H1 (cell line): ENCODE measurements at regions not wholly inside any gene's neighbourhood (a gene's known extent, or its start where the extent isn't known, plus 50 kb on each side); places are given as distances from the start of the nearest gene placed in this dataset.

ENCODE experiments used
- ASH2L ChIP-seq: fragments of 200-600, 300-600 bp; sonication (generic); IDR thresholded peaks from one replicate; pipeline ENCODE4 v1.7.1; 2017; ENCODE audit warnings: low read length
- CTCF ChIP-seq, 3 experiments: IDR thresholded peaks; 1 replicate in 2 of 3; 2 replicates in 1 of 3; pipeline versions ENCODE4 v1.5.1 to v1.6.1; 2011; ENCODE audit warnings: low read length in 3 of 3, mild to moderate bottlenecking in 3 of 3, inconsistent platforms in 2 of 3, low read depth in 1 of 3, moderate library complexity in 1 of 3; ENCODE audit not compliant: insufficient read depth in 1 of 3; ENCODE audit errors: control extremely low read depth in 1 of 3
- MAFK ChIP-seq: IDR thresholded peaks from 2 replicates; pipeline ENCODE4 v1.6.1; 2012; ENCODE audit warnings: low read depth, mild to moderate bottlenecking, improper control_type of control experiment, low read length
- SIRT6 ChIP-seq: IDR thresholded peaks from one replicate; pipeline ENCODE4 v1.7.1; 2012; ENCODE audit warnings: low read length, inconsistent platforms

GRCh38 chr3:144264794-144265193, 293.2 kb downstream of the DIPK2A start (continued):
- TF ChIP-seq SIRT6: no peak
- TF ChIP-seq ASH2L: no peak
- TF ChIP-seq MAFK: no peak
- no peak for TF ChIP-seq CTCF (IDR thresholded peaks at IDR 0.05; ENCODE audit: control extremely low read depth in 1 of 3, insufficient read depth in 1 of 3, low read depth in 1 of 3, low read length in 3 of 3)
